GM18505 (cell line): ENCODE measurements at regions not wholly inside any gene's neighbourhood (a gene's known extent, or its start where the extent isn't known, plus 50 kb on each side); places are given as distances from the start of the nearest gene placed in this dataset.

Experiments used
- ATAC-seq: cut with Tn5 transposase; IDR thresholded peaks from one replicate; pipeline ENCODE4 v1.9.1; 2021; ENCODE audit not compliant: unreplicated experiment
- POLR2A ChIP-seq: IDR thresholded peaks from 4 replicates; pipeline ENCODE4 v1.6.1; 2011; ENCODE audit warnings: borderline replicate concordance; ENCODE audit not compliant: insufficient read depth, insufficient read length; ENCODE audit errors: extremely low read depth

GRCh38 chr13:76723551-76724232, 162.5 kb downstream of the KCTD12 start:
- TF ChIP-seq POLR2A: peak; percentile 20
- peak; percentile 65 for ATAC-seq

GRCh38 chr13:76722782-76723181, 163.4 kb downstream of the KCTD12 start:
- no peak for ATAC-seq
- TF ChIP-seq POLR2A: no peak

- no peak for TF ChIP-seq POLR2A
- ATAC-seq: no peak
These were observed 165.4 kb downstream of the KCTD12 start for GRCh38 chr13:76720821-76721220.

- TF ChIP-seq POLR2A: no peak
- ATAC-seq: no peak
These were observed 165.8 kb downstream of the KCTD12 start for GRCh38 chr13:76720416-76720815.

GRCh38 chr13:76719955-76720354, 166.2 kb downstream of the KCTD12 start:
- ATAC-seq: no peak
- no peak for TF ChIP-seq POLR2A

- no peak for ATAC-seq
- no peak for TF ChIP-seq POLR2A
These were observed 169.1 kb downstream of the KCTD12 start for GRCh38 chr13:76717092-76717491.

GRCh38 chr13:76715621-76716020, 170.6 kb downstream of the KCTD12 start:
- TF ChIP-seq POLR2A: no peak
- ATAC-seq: no peak

- no peak for TF ChIP-seq POLR2A
- ATAC-seq: no peak
These were observed 171.1 kb downstream of the KCTD12 start for GRCh38 chr13:76715075-76715474.

- no peak for TF ChIP-seq POLR2A
- ATAC-seq: no peak
These were observed 172.9 kb downstream of the KCTD12 start for GRCh38 chr13:76713280-76713679.

GRCh38 chr13:76711550-76712182, 174.5 kb downstream of the KCTD12 start:
- no peak for ATAC-seq
- no peak for TF ChIP-seq POLR2A

- TF ChIP-seq POLR2A: no peak
- ATAC-seq: no peak
These were observed 176.4 kb downstream of the KCTD12 start for GRCh38 chr13:76709851-76710250.

- ATAC-seq: no peak
These were observed 178.0 kb downstream of the KCTD12 start for GRCh38 chr13:76708138-76708688.

GRCh38 chr13:76707360-76707759, 178.8 kb downstream of the KCTD12 start:
- no peak for ATAC-seq
- no peak for TF ChIP-seq POLR2A

More at GRCh38 chr13:76708138-76708688, 178.0 kb downstream of the KCTD12 start:
- TF ChIP-seq POLR2A: no peak
